ENCODE measurements at regions not wholly inside any gene's neighbourhood (a gene's known extent, or its start where the extent isn't known, plus 50 kb on each side); places are given as distances from the start of the nearest gene placed in this dataset.

GRCh38 chr3:153311541-153311940 lies 149.5 kb downstream of the RAP2B start:
- BruUV-seq (replicated peaks), result no TSS peak
- no peaks in the 10 kb centered on the region for H3K79me2 ChIP-seq (ENCODE audit: insufficient read depth, low read length)

More at GRCh38 chr3:153311541-153311940, 149.5 kb downstream of the RAP2B start:
- H3K27me3 ChIP-seq (ENCODE audit: insufficient read depth, low read length), result no peaks in the 10 kb centered on the region
- H3K9ac ChIP-seq (ENCODE audit: low read length), result no peak overlapping the region
- H3K9me3 ChIP-seq (ENCODE audit: control insufficient read depth in 1 of 2, insufficient read depth in 1 of 2, low read depth in 1 of 2, low read length in 2 of 2), result no peaks in the 10 kb centered on the region
- RAD21 ChIA-PET (ENCODE audit: low non-redundant PET in 1 of 2, low total read pairs in 2 of 2, uncharacterized antibody in 2 of 2, unreplicated experiment in 2 of 2), result no interaction called here
- intact Hi-C loops (cut with micrococcal nuclease), result no loop called here
- CTCF ChIA-PET, result interaction anchor here (0.7 kb wide), 1 partner anchor 89 kb away, joined by 3 read pairs; no protein-coding TSS in a partner anchor
- H3K27ac ChIP-seq (ENCODE audit: low read depth, low read length), result no peak overlapping the region
- no peak for TF ChIP-seq ZFX (IDR thresholded peaks at IDR 0.05)
- TF ChIP-seq CBX3 (IDR thresholded peaks at IDR 0.05; ENCODE audit: low read depth), result no peak
- no peak for TF ChIP-seq EGR1 (IDR thresholded peaks at IDR 0.05; ENCODE audit: low read depth)
- no peak for TF ChIP-seq SIN3A (IDR thresholded peaks at IDR 0.05; ENCODE audit: low read depth)
- TF ChIP-seq SP1 (IDR thresholded peaks at IDR 0.05; ENCODE audit: low read depth), result no peak
- no peak for TF ChIP-seq EZH2phosphoT487 (IDR thresholded peaks at IDR 0.05; ENCODE audit: borderline replicate concordance)
- TF ChIP-seq EZH2 (IDR thresholded peaks at IDR 0.05), result no peak
- no peak for TF ChIP-seq ZBTB33 (IDR thresholded peaks at IDR 0.05; ENCODE audit: extremely low read depth, insufficient replicate concordance, low read length)
- TF ChIP-seq MAX (IDR thresholded peaks at IDR 0.05), result no peak
- TF ChIP-seq CTCF (IDR thresholded peaks at IDR 0.05 in 2 of 3, conservative IDR thresholded peaks at IDR 0.05 in 1 of 3; ENCODE audit: borderline replicate concordance in 1 of 3, insufficient read depth in 1 of 3, low read depth in 2 of 3, low read length in 2 of 3), result no peak
- TF ChIP-seq POLR2AphosphoS5 (IDR thresholded peaks at IDR 0.05; ENCODE audit: low read depth, low read length), result no peak
- TF ChIP-seq SRF (IDR thresholded peaks at IDR 0.05; ENCODE audit: low read depth), result no peak
- TF ChIP-seq REST (IDR thresholded peaks at IDR 0.05; ENCODE audit: low read depth), result no peak
- no peak for TF ChIP-seq JUND (IDR thresholded peaks at IDR 0.05)
- TF ChIP-seq ELF1 (IDR thresholded peaks at IDR 0.05; ENCODE audit: borderline replicate concordance, low read depth), result no peak
- TF ChIP-seq POLR2A (IDR thresholded peaks at IDR 0.05; ENCODE audit: borderline replicate concordance, extremely low read depth, insufficient read depth, insufficient read length), result no peak
- no peak for TF ChIP-seq YY1 (IDR thresholded peaks at IDR 0.05; ENCODE audit: extremely low read depth, insufficient replicate concordance, low read depth, low read length)
- H3K4me1 ChIP-seq (ENCODE audit: control insufficient read depth in 1 of 2, insufficient read depth in 2 of 2, low read length in 2 of 2), result no peaks in the 10 kb centered on the region
- H2AFZ ChIP-seq (ENCODE audit: low read depth, low read length, poor library complexity, severe bottlenecking), result no peak overlapping the region
- ATAC-seq (no peak), DNase-seq (ENCODE audit: low read depth, low spot score) (no peak)
- H4K20me1 ChIP-seq (ENCODE audit: insufficient read depth), result no peaks in the 10 kb centered on the region
- no peaks in the 10 kb centered on the region for H3K9me2 ChIP-seq (ENCODE audit: insufficient read depth)
- no peaks in the 10 kb centered on the region for H3K36me3 ChIP-seq (ENCODE audit: control insufficient read depth in 1 of 2, insufficient read depth in 2 of 2, low read length in 2 of 2)
- H3K4me2 ChIP-seq (ENCODE audit: low read length), result no peak overlapping the region
- H3K4me3 ChIP-seq (replicated peaks in 1 of 2; ENCODE audit: low read depth in 1 of 2, low read length in 2 of 2), result no peak overlapping the region
- POLR2A ChIA-PET, result no interaction called here

All from HCT116 (cell line).